NCI-H2029 (cell line): ENCODE measurements at regions not wholly inside any gene's neighbourhood (a gene's known extent, or its start where the extent isn't known, plus 50 kb on each side); places are given as distances from the start of the nearest gene placed in this dataset.
"Not testable (repeated sequence)": the region's sequence is repeated elsewhere in the genome, so short reads cannot be mapped to it uniquely, and the experiment has no call there.

Source experiments
- DNase-seq: peaks from one replicate; lab custom pipeline; 2025; lab: John Stamatoyannopoulos, UW

DNA sequence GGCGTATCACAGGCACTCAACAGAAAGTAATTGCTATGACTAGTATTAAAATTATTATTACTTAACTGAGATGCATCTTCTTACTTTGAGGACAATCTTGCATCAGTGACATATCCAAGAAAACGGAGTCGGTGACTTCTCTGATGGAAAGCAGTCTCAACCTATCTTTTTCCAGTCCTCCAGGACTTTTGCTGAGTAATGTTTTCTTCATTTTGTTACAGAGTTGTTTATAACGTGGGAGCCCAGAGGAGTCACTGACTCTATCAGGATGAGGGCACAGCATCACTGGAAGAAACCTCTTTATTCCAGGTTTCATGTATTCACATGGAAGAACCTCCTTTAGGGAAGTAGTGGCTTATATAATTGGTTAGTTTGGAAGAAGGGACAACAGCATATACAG, 51.5 kb upstream of the MELK start:
- DNase-seq: no peak

- DNase-seq: no peak
These were observed 55.6 kb upstream of the MELK start for GRCh38 chr9:36517131-36517530.

- no peak for DNase-seq
These were observed 68.5 kb upstream of the MELK start for GRCh38 chr9:36504156-36504555.

- no peak for DNase-seq
These were observed 69.3 kb upstream of the MELK start for GRCh38 chr9:36503172-36504088.

DNA sequence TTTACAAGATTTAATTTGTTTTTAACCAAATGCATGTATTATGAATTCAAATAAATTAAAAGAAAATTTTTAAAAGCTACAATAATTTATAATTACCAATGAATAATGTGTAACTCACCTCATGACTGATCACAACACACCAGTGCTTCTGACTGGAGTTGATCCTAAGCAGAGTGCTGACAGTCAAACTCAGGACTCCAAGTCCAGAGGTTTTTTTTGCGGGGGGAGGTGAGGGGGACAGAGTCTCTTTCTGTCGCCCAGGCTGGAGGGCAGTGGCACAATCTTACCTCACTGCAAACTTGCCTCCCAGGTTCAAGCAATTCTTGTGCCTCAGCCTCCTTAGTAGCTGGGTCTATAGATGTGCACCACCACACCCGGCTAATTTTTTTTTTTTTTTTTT, 71.0 kb upstream of the MELK start:
- no peak for DNase-seq

GRCh38 chr9:36500931-36501330, 71.8 kb upstream of the MELK start:
- DNase-seq: not testable (repeated sequence)

- no peak for DNase-seq
These were observed 73.4 kb upstream of the MELK start for GRCh38 chr9:36499174-36499890.

- DNase-seq: not testable (repeated sequence)
These were observed 79.1 kb upstream of the MELK start for GRCh38 chr9:36493564-36493963.

DNA sequence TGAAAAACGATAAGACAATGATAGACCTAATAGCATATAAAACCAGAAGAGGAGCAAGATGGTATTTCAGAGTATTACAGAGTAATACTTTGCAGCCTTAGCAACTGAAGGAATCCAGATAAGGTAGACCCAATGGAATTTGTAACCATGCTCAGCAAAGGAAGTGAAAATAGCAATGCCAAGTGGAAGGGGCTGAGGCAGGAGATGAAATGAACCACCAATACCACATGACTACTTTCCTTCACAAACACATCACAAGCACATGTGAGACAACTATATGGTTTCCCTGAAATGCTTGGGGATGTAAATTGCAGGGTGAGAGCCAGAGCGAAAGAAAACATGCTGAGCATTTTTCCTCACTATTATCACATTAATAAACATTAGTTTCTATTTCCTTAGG, 79.8 kb upstream of the MELK start:
- DNase-seq: no peak

- no peak for DNase-seq
These were observed 83.2 kb upstream of the MELK start for GRCh38 chr9:36489453-36489852.

DNA sequence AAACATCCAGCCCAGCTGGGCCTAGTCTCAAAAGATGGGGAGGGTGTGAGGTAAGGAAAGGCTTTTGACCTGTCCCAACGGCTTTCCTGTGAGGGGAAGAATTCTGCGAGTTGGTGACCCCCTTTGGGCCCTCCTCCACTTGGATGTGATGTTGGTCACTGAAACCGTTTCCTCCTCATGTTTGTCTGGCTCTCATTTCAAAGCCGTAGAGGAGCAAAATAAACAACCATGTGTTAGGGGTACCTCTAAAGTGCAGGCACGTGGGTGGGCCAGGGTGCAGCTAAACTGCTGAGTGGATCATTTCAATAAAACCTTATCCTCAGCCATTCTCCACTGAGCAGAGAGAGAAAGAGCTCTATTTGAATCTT, 84.3 kb upstream of the MELK start:
- DNase-seq: no peak

DNA sequence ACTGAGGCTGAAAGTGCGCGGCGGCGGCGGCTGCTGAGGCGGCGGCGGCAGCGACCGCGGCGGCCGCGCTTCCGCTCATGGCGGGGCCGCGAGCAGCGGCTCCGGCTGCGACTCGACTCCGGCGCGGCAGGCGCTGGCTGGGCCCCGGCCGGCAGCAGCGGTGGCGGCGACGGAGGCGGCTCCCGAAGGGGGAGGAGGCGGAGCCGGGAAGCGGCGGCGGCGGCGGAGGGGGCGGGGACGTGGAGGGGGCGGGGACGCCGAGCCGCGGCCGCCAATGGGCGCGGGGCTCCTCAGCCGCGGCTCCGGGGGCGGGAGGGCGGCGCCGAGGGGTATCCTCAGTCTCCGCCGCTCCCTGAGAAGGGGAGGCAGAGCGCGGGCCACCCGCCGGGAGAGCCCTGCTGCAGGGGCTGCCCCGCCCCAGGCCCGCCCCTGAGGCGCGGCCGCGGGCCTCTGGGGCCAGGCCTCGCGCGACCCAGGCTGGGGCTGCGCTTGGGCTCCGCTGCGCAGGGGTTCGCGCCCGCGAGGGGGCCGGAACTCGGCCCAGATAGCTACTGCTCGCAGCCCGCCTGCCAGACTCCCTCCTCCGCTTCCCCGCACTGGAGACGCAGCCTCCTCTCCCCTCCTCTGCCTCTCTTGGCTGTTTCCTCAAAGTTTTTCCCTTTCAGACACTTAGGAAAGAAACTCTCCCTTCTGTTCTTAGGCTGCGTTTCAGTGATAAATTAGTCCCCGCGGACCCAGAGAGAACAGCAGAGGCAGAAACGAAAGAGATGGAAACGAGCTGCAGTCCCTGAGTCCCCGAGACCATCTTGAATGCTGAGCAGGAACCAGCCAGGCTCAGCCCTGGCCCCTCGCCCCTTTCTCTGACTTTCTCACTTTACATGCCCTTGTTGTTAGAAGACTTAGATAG, 85.0 kb upstream of the MELK start:
- DNase-seq: peak; percentile 79

DNA sequence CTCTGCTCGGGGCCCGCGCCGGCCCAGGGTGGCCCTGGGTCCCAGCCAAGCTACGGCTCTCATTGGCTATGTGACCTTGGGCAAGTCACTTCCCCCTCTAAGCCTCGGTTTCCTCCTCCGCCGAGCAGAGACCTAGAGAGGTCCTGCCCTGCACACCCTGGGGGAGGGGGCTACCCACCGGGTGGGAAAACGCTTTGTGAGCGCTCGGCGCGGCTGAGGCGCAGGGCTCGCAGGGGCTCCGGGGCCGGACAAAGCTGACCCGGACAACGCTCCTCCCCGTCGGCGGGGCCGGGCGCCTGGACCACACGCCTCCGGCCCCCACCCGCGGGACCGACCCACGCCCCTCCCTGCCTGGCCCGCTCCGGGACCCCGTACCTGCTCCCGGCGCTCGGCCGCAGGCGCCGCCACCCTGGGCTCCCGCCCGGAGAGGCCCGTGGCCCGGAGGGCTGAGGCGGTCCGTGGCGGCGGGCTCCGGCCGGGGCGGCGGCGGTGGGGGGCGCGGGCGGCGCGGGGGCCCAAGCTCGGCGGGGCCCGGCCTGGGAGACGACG, 85.7 kb upstream of the MELK start:
- peak; percentile 20 for DNase-seq

DNA sequence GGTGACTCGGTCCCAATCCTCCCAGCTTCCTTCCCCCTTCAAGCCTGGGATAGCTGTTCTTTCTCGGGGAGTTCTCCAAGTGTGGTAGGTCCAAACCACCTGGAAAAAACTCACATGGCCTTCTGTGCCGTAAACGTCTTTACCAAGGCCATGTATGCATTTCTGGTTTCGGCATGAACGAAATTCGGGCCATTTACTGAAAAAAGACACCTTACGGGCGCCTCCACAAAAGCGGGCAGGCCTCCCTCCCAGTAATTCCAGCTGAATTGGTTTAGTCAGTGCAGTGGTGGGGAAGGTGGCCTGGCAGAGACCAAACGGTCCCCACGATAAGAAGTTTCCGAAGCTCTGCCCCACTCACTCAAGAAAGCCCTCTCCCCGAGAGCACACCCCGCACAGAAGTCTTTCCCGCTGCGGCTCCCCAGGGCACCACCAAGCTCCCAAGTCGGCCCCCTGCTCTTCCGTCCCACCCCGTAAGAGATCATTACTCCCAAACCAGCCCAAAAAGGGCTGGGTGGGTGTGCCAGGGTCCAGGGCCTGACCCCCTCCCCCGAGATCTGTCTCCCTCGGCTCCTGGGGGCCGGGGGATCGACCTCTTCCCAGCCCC, 86.3 kb upstream of the MELK start:
- DNase-seq: no peak

GRCh38 chr9:36485647-36486328, 85.7 kb upstream of the RNF38 start:
- DNase-seq: no peak

DNA sequence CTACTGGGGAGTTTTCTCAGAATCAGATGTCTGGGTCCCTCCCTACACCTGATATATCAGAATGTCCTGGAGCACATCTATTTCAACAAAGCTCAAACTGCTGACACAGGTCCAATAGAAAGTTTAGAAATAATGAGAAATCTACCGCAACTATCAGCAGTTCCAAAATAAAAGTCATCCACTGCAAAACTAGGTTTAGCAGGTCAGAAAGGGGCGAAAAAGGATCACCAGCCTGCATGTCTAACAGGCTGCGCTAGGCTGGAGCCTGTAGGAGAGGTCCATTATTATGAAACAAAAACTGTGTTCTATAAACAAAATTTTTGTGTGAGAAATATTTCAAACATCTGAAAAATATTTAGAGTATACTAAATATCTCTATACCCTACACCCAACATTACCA, 84.1 kb upstream of the RNF38 start:
- no peak for DNase-seq

DNA sequence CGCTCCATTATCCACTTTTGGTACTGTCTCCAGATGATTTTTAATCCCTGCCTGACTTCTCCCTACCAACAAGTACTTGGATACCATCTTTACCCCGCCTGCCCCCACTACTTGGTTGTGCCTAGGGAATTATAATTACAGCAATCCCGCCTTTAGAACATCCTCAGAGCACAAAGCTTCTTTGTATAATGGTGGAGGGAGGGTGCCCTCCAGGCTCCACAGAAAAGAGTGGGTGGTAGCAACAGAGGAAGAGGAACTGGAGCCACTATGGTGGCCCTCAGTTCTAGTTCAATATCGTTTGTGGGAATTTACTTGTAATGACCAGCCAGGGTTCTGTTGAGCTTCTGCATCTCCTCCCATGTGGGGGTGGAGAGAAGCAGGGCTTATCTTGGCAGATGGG, 79.0 kb upstream of the RNF38 start:
- DNase-seq: no peak

DNA sequence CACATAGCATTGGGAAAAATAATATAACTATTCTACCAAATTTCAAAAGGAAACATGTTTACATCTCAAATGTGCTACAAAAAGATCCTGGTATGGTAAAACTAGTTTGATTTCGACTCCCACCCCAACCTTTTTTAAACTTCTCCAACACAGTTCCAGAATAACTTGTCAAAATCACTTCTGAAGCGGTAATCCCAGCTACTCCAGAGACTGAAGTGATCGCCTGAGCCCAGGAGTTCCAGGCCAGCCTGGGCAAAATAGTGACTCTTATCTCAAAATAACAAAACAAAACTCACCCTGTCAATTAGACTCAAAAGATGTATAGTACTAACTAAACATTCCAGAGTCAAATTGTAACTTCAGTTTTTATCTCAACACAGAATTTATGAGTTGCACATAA, 71.3 kb upstream of the RNF38 start:
- no peak for DNase-seq

- peak; percentile 54 for DNase-seq
These were observed 70.7 kb upstream of the RNF38 start for GRCh38 chr9:36470643-36471290.

DNA sequence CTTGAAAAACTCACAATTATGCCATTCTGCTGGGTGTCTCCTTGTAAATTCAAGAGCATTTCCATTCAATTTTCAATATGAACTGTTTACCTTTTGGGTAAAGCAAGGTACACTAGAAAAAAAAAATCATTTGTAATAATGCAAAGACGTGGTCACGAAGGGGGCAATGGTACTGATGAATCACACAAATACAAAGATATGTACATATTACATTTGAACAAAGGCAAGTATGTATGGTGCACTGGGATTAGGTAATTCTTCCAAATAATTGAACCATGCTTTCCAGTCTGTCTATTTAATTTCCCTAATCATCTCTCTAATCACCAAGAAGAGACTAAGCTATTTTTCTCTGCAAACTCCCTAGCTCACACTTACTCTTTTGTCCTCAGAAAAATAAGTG, 63.4 kb upstream of the RNF38 start:
- DNase-seq: no peak

DNA sequence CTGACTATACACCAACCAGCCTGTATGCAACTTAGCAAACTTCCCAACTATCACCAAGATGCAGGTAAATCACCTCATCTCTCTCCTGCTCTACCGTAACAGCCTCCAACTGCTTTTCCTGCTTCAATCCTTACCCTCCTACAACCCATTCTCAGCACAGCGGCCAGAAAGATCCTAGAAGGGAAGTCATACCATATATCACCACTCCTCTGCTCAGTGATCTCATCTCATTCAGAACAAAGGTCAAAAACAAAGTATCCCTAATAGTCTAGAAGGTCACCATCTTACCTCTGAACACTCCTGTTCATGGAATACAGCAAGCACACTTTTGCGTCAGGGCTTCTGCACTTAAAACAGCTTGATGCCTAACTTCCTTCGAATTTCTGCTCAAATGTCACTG, 62.2 kb upstream of the RNF38 start:
- no peak for DNase-seq
